NCI-H2029 (cell line): ENCODE measurements at regions not wholly inside any gene's neighbourhood (a gene's known extent, or its start where the extent isn't known, plus 50 kb on each side); places are given as distances from the start of the nearest gene placed in this dataset.

ENCODE experiments used
- DNase-seq: peaks from one replicate; lab custom pipeline; 2025; lab: John Stamatoyannopoulos, UW

DNA sequence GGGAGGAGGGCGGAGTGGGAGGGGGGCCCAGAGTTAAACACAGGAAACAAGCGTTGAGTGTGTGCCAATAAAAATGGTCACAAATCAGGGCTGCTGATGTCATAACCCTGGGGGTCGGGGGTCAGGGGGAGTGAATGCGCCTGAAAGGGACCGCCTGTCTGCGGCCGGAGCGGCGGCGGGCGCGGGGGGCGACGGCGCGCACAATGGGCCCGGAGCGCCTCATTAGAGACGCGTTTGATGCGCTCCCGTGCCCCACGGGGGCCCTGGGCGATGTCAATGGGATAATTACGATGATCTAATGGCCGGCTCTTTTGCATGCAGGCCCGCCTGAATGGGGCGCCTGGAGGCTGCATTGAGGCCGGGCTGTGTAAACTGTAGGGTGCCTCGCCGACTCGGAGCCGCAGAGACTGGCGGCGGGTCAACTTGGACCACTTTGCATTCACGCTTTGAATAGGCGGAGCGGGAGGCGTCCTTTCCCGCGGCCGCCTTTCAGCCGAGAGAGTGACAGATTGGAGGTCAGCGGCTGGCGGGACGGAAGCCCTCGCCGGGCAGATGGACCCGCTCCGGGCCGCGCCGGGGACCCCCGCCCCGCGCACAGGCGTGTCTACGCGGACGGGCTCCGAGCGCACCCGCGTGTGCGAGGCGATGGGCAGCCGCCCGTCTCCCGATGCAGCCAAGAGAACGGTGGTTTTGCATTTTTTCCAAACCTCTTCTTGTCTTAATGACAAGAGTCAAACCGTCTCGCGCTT, 296.1 kb downstream of the TFAP2C start:
- no peak for DNase-seq

GRCh38 chr20:56925831-56926170, 296.7 kb downstream of the TFAP2C start:
- DNase-seq: no peak

DNA sequence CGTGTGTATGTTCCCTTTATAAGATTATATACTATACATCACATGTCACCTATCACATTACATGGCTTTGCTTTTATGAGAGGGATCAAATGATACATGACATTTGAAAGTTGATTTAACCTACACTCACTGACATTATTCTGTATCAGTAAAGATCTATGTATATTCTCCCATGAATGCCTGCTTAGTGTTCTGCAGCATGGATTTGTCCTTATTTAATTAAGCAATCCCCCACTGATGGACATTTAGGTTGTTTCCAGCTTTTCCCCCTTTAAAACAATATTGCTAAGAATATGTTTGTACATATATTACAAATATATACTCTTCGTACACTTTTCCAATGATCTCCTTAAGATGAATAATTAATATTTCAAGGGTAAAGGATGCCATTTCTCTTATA, 297.4 kb downstream of the TFAP2C start:
- no peak for DNase-seq

GRCh38 chr20:56927127-56927526, 298.0 kb downstream of the TFAP2C start:
- DNase-seq: no peak

DNA sequence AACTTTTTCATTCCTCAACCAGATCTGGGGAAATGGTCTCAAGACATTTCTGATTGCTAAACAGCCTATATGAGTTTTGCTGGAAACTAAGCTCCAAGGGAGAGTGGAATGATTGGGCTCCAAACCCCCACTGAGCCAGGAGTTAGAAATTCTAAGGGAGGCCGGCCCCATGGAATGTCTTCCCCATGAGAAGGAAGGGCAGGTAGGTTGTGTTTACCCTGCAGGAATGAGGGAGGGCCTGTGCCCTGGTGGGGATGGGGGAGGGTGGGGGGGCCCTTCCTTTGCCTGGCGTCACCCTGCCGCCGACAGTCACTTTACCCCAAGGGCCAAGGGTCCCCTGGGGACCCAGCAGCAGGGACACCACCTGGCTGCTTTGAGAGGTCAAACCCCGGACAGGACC, 298.9 kb downstream of the TFAP2C start:
- DNase-seq: no peak

GRCh38 chr20:56929606-56930005, 300.5 kb downstream of the TFAP2C start:
- no peak for DNase-seq

GRCh38 chr20:56930876-56931275, 301.8 kb downstream of the TFAP2C start:
- DNase-seq: no peak

DNA sequence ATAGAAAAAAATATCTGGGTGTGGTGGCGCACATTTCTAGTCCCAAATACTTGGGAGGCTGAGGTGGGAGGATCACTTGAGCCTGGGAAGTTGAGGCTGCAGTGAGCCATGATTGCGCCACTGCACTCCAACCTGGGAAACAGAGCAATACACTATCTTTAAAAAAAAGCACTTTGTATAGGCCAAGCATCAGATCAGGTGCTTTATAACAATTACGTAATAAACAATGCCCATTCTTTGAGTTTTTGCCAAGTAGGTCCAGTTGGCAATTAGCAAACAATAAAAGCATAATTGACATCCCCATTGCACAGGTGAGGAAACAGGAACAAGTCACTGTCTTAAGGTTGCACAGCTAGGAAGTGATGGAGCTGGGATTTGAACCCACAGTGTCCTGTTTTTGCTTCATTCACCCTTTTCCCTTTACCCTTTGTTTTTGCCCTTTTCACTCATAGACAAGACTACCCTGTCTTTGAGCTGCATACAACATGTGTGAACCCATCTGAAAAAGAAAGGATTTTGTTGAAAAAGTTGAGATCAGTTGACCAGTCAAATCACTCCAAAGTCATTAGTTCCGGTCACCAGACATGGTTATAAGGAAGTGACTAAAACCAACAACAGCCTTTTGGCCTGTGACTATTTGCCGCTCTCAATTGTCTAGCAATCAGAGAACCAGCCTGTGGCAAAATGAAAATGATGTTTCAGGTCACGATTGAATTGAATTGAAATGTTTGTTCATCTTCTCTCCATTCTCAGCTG, 303.6 kb downstream of the TFAP2C start:
- DNase-seq: no peak

DNA sequence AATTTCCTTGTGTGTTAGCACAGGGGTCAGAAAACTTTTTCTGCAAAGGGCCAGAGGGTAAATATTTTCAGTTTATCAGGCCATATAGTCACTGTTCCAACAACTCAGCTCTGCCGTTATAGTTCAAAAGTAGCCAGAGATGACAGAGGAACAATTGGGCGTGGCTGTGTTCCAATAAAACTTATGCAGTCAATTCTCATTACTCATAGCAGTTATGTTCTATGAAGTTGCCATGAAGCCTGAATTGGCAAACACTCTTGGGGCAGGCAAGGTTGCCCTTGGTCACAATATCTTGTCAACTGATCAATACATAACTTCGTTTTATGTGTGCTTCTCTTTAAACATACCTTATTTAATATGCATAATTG, 304.2 kb downstream of the TFAP2C start:
- DNase-seq: no peak

DNA sequence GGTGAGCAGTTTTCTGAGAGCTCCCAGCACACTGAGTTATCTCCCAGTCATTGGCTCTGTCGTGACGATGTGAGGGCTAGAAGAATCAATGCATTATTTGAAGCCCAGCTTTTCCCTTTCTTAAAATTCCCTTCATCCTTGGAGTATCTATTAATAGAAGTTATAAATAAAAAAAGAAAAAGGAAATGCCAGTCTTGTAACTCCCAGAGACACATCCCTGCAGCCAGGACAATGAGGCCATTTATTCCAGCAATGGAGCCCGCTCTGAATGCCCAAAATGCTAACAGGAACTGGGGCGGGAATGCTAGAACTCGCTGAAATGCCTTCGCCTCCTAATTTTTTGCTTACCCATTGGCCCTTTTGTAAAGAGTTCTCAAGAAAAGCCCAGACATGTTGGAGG, 305.8 kb downstream of the TFAP2C start:
- DNase-seq: no peak

DNA sequence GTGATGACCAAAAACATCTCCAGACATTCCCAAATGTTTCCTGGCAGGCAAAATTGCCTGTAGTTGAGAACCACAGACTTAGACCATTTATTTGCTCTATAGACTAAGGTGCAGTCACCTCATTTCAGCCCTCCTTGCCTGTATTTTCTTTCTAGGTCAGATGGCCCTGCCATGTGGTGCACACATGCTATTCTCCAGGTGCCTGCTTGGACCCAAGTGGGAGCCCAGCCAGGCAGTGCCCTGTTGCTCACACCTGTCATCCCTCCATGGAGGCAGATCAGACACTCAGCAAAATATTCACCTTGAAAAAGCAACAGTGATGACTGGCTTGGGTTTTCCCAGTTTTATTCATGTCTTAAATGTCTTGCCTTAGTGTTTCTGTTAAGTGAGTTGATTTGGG, 311.4 kb downstream of the TFAP2C start:
- no peak for DNase-seq

DNA sequence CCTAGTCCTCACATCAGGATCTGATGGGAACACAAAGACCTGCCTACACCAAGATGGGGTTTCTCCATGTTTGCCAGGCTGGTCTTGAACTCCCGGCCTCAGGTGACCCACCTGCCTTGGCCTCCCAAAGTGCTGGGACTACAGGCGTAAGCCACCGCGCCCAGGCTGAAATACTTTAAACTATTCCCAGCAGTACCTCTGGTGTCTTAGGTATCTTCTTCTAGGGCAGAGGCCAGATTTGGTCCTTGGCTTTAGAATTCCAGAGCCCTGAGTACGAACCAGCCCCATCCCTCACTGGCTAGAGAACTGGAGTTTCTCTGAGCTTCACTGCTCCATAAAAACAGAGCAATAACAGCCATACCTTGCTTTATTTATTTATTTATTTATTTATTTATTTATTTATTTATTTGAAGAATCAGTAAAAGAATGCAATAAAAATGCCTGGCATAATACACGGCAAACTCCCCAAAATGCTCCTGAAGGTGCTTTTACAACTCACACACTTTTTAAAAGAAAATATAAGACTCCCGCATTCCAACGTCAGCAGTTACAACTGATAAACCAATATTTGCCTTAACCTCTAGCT, 312.1 kb downstream of the TFAP2C start:
- no peak for DNase-seq

GRCh38 chr20:56943946-56944945, 315.1 kb downstream of the TFAP2C start:
- DNase-seq: no peak

- DNase-seq: no peak
Observed at GRCh38 chr20:56945057-56945456, 316.0 kb downstream of the TFAP2C start.

DNA sequence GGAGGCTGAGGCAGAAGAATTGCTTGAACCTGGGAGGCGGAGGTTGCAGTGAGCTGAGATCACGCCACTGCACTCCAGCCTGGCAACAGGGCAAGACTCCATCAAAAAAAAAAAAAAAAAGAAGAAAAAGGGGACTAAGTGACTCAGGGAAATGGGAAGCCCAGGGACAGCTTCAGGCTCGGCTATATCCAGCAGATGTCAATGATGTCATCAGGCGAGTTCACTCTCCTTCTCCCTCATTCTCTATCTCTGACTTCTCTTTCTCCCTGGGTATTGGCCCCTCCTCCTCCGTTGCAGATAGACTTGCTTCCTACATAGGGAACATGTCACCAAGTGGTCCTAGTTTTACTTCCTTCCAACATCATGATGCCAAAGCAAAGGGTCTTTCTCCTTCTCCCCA, 316.8 kb downstream of the TFAP2C start:
- DNase-seq: no peak

DNA sequence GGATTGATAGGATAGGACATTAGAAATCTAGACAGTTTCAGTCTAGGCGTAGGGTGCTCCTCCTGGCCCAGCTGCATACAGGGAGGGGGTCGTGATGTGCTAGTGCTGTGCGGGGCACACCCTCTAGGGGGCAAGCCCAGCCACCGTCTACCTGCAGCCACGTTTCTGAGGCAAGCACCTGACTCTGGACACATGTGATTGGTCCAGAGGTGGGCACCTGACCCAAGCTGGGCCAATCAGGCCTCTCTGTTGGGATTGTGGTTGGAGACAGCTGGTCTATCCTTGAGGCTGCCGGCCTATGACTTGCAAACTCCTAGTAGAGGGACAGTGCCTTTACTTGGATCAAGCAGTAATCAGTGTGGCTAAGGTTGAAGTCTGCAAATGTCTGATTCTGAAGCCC, 317.1 kb downstream of the BMP7 start:
- DNase-seq: no peak

- DNase-seq: no peak
Observed at GRCh38 chr20:56952258-56953047, 314.0 kb downstream of the BMP7 start.

DNA sequence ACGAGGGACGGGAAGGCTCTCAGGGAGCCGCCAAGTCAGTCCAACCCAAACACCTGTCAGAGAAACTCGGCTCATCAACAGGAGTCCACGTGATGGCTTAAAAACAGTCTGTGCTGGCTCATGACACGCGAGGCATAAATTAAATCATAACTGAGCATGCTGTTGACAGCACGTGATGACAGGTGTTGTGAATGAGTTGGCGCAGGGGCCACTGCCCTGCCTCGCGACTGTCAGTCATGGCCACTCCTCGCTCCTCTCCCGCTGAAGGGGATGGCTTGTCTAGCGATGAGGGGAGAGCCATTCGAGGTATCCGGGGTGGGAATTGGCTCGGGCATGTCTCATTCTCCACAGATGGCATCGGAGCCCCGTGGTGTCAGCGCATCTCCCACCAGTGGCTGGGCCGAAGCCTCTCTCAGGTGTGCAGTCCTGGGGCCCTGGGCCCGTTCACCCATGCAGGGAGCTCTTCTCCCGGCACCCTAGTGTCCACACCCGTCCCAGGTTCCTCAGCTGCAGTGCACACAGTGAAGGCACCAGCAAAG, 313.3 kb downstream of the BMP7 start:
- DNase-seq: no peak

DNA sequence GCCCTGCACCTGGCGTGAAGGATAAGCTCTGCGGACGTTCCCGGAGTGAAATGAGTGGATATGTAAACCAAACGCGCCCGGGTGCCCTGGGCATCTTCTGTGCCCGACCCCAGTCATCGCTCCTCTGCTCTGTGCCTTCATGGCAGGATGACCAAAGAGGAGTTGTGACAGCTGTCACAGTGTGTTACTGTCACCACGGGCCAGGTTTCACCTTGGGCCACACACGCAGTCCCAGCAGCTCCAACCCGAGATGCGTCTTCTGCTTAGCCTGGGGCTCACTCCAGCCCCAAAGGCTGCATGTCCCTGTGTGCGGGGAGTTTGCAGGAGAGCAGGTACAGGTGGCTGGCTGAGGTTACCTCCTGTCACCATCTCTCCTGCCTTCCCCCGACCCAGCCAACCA, 311.6 kb downstream of the BMP7 start:
- no peak for DNase-seq

DNA sequence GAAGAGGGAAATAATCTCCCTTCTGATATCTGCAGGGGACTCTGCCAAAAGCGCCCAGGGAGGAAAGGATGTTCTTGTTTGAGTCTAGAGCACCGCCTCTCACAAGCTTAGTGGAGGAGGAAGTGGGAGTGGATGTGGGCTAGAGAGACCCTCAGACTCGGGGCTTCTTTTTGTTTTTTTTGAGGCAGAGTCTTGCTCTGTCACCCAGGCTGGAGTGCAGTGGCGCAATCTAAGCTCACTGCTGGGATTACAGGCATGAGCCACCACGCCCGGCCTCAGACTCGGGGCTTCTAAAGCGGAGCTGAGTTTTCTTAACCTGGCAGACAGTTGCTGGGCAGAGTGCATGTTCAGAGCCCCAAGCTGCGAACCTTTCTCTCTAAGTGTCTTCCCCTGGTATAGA, 310.8 kb downstream of the BMP7 start:
- DNase-seq: no peak

DNA sequence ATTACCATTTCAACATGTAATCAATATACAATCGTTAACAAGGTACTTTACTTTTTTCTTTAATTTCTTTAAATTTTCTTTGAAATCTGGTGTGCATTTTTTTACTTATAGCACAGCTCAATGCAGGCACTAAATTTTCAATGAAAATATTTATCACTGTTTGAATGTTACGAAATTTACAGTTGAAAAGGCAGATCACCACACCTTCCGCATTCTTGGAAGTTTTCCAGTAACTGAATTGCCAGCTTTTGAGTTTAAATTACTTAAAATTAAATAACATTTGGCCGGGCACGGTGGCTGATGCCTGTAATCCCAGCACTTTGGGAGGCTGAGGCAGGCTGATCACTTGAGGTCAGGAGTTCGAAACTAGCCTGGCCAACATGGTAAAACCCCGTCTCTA, 309.9 kb downstream of the BMP7 start:
- DNase-seq: no peak
